ENCODE measurements at regions not wholly inside any gene's neighbourhood (a gene's known extent, or its start where the extent isn't known, plus 50 kb on each side); places are given as distances from the start of the nearest gene placed in this dataset.

GRCh38 chr6:155623450-155624178, 168.0 kb upstream of the NOX3 start:
- no peak for DNase-seq

GRCh38 chr6:155614606-155615005, 159.0 kb upstream of the NOX3 start:
- no peak for DNase-seq

GRCh38 chr6:155611742-155612141, 156.1 kb upstream of the NOX3 start:
- no peak for DNase-seq

- no peak for DNase-seq
Measured at GRCh38 chr6:155604991-155605390, 149.4 kb upstream of the NOX3 start.

- DNase-seq = no peak
Measured at GRCh38 chr6:155599561-155599960, 143.9 kb upstream of the NOX3 start.

GRCh38 chr6:155599160-155599559, 143.5 kb upstream of the NOX3 start:
- no peak for DNase-seq

- DNase-seq = no peak
Measured at GRCh38 chr6:155595284-155595683, 139.6 kb upstream of the NOX3 start.

GRCh38 chr6:155591741-155592140, 136.1 kb upstream of the NOX3 start:
- no peak for DNase-seq

- DNase-seq = no peak
Measured at GRCh38 chr6:155589190-155589589, 133.6 kb upstream of the NOX3 start.

GRCh38 chr6:155587817-155588216, 132.2 kb upstream of the NOX3 start:
- DNase-seq = no peak

- no peak for DNase-seq
Measured at GRCh38 chr6:155586090-155586489, 130.5 kb upstream of the NOX3 start.

- no peak for DNase-seq
Measured at GRCh38 chr6:155584006-155584405, 128.4 kb upstream of the NOX3 start.

GRCh38 chr6:155582016-155582991, 126.7 kb upstream of the NOX3 start:
- DNase-seq = no peak

GRCh38 chr6:155580904-155581303, 125.3 kb upstream of the NOX3 start:
- no peak for DNase-seq

GRCh38 chr6:155578251-155578650, 122.6 kb upstream of the NOX3 start:
- DNase-seq = no peak

GRCh38 chr6:155561966-155562364, 106.3 kb upstream of the NOX3 start:
- no peak for DNase-seq

GRCh38 chr6:155561257-155561965, 105.8 kb upstream of the NOX3 start:
- no peak for DNase-seq

GRCh38 chr6:155549928-155550327, 94.3 kb upstream of the NOX3 start:
- no peak for DNase-seq

- no peak for DNase-seq
Measured at GRCh38 chr6:155549028-155549798, 93.6 kb upstream of the NOX3 start.

GRCh38 chr6:155548576-155548975, 92.9 kb upstream of the NOX3 start:
- DNase-seq = no peak

- no peak for DNase-seq
Measured at GRCh38 chr6:155544677-155545076, 89.0 kb upstream of the NOX3 start.

GRCh38 chr6:155543166-155543847, 87.7 kb upstream of the NOX3 start:
- DNase-seq = no peak

Measured in activated CD4-positive, CD25-positive, alpha-beta regulatory T cell (primary cell).